IMR-90 (cell line): ENCODE measurements at regions not wholly inside any gene's neighbourhood (a gene's known extent, or its start where the extent isn't known, plus 50 kb on each side); places are given as distances from the start of the nearest gene placed in this dataset.

Experiments
- ATAC-seq: fragments of 200-7000 bp; cut with Tn5 transposase; 2 replicates; pipeline ENCODE4 v1.9.1; 2020; ENCODE audit warnings: low read depth, mild to moderate bottlenecking, moderate library complexity
- BruUV-seq: library from RNA; stranded (reverse); fragments of 400-500 nt; replicated peaks from 2 replicates; lab custom pipeline; 2021; lab: Mats Ljungman, UMichigan
- CTCF ChIA-PET: fragments of 300-600 bp; formaldehyde crosslinking; extraction: SDS; loops from one replicate; lab custom pipeline; 2021; ENCODE audit warnings: antibody characterized with exemption; lab: Yijun Ruan, JAX
- POLR2A ChIA-PET: fragments of 300-600 bp; sonication (Branson Sonifier 250); formaldehyde crosslinking; loops from one replicate; lab custom pipeline; 2022; ENCODE audit warnings: antibody characterized with exemption; ENCODE audit not compliant: unreplicated experiment; lab: Charles Lee
- DNase-seq: peaks from one replicate; pipeline ENCODE4 v3.0.0; 2013
- H2AFZ ChIP-seq: replicated peaks from 2 replicates; pipeline ENCODE3; 2013; ENCODE audit warnings: low read length, mild to moderate bottlenecking; ENCODE audit not compliant: poor library complexity
- H2AK5ac ChIP-seq: 2 replicates; pipeline ENCODE4 v1.6.1; 2013; ENCODE audit warnings: low read depth, low read length, inconsistent platforms
- H2AK9ac ChIP-seq: replicated peaks from 2 replicates; pipeline ENCODE3; 2013; ENCODE audit warnings: mild to moderate bottlenecking, low read depth, low read length, moderate library complexity; ENCODE audit not compliant: poor library complexity
- H2BK120ac ChIP-seq: 2 replicates; pipeline ENCODE4 v1.6.1; 2013; ENCODE audit warnings: low read depth, low read length, inconsistent platforms
- H2BK15ac ChIP-seq: 3 replicates; pipeline ENCODE4 v1.6.1; 2013; ENCODE audit warnings: low read depth, low read length, inconsistent platforms
- H2BK20ac ChIP-seq: 2 replicates; pipeline ENCODE4 v1.6.1; 2013; ENCODE audit warnings: low read depth, mild to moderate bottlenecking, inconsistent platforms, low read length, moderate library complexity
- H2BK5ac ChIP-seq: 2 replicates; pipeline ENCODE4 v1.6.1; 2013; ENCODE audit warnings: mild to moderate bottlenecking, low read depth, low read length, inconsistent platforms; ENCODE audit not compliant: poor library complexity, severe bottlenecking
- H3K14ac ChIP-seq: replicated peaks from 2 replicates; pipeline ENCODE4 v1.6.1; 2013; ENCODE audit warnings: low read depth, low read length, inconsistent platforms
- H3K18ac ChIP-seq: 2 replicates; pipeline ENCODE4 v1.6.1; 2013; ENCODE audit warnings: low read depth, low read length, control low read depth
- H3K23ac ChIP-seq: 2 replicates; pipeline ENCODE4 v1.6.1; 2013; ENCODE audit warnings: low read depth, low read length, inconsistent platforms
- H3K27ac ChIP-seq: 2 replicates; pipeline ENCODE4 v1.5.1; 2013; ENCODE audit warnings: mild to moderate bottlenecking, control low read depth, low read length; ENCODE audit not compliant: insufficient read depth
- H3K27me3 ChIP-seq: 2 replicates; pipeline ENCODE4 v1.6.1; 2013; ENCODE audit warnings: low read length; ENCODE audit not compliant: control insufficient read depth, insufficient read depth
- H3K36me3 ChIP-seq: 2 replicates; pipeline ENCODE4 v1.6.1; 2013; ENCODE audit warnings: low read length, mixed read lengths; ENCODE audit not compliant: control insufficient read depth, insufficient read depth
- H3K4ac ChIP-seq: 2 replicates; pipeline ENCODE4 v1.6.1; 2013; ENCODE audit warnings: low read depth, low read length, inconsistent platforms
- H3K4me1 ChIP-seq: 2 replicates; pipeline ENCODE4 v1.6.1; 2013; ENCODE audit warnings: low read length, mixed read lengths; ENCODE audit not compliant: control insufficient read depth, insufficient read depth
- H3K4me2 ChIP-seq: 2 replicates; pipeline ENCODE4 v1.6.1; 2013; ENCODE audit warnings: low read depth, mild to moderate bottlenecking, control low read depth, low read length, moderate library complexity
- H3K4me3 ChIP-seq: 2 replicates; pipeline ENCODE4 v1.5.1; 2013; ENCODE audit warnings: low read depth, mild to moderate bottlenecking, control low read depth, low read length, moderate library complexity; ENCODE audit not compliant: insufficient read depth
- H3K56ac ChIP-seq: 2 replicates; pipeline ENCODE4 v1.6.1; 2013; ENCODE audit warnings: low read length, inconsistent platforms; ENCODE audit not compliant: insufficient read depth; ENCODE audit errors: extremely low read depth
- H3K79me1 ChIP-seq, 2 experiments: 2 replicates each; pipeline ENCODE4 v1.6.1; 2013; ENCODE audit warnings: low read length in 2 of 2, inconsistent platforms in 1 of 2, low read depth in 1 of 2
- H3K9ac ChIP-seq: 2 replicates; pipeline ENCODE4 v1.6.1; 2013; ENCODE audit warnings: low read depth, low read length, control low read depth
- H3K9me1 ChIP-seq: 2 replicates; pipeline ENCODE4 v1.6.1; 2013; ENCODE audit warnings: low read length, inconsistent platforms; ENCODE audit not compliant: insufficient read depth
- H3K9me3 ChIP-seq: 2 replicates; pipeline ENCODE4 v1.6.1; 2013; ENCODE audit warnings: low read length; ENCODE audit not compliant: control insufficient read depth, insufficient read depth
- H4K20me1 ChIP-seq: 2 replicates; pipeline ENCODE4 v1.6.1; 2013; ENCODE audit warnings: low read length, inconsistent platforms; ENCODE audit not compliant: insufficient read depth
- H4K5ac ChIP-seq: 2 replicates; pipeline ENCODE4 v1.6.1; 2013; ENCODE audit warnings: mild to moderate bottlenecking, low read depth, low read length, control low read depth
- H4K8ac ChIP-seq, 2 experiments: 2 replicates each; pipeline ENCODE4 v1.6.1; 2013; ENCODE audit warnings: low read depth in 2 of 2, low read length in 2 of 2, control low read depth in 1 of 2, inconsistent platforms in 1 of 2
- H4K91ac ChIP-seq: 2 replicates; pipeline ENCODE4 v1.6.1; 2013; ENCODE audit warnings: low read depth, low read length, inconsistent platforms; ENCODE audit not compliant: insufficient read depth
- CEBPB ChIP-seq: IDR thresholded peaks from 2 replicates; pipeline ENCODE4 v1.6.1; 2012; ENCODE audit warnings: low read depth, low read length, improper control_type of control experiment
- CTCF ChIP-seq: conservative IDR thresholded peaks from 2 replicates; pipeline ENCODE4 v1.5.1; 2012; ENCODE audit warnings: mild to moderate bottlenecking, low read depth, low read length, improper control_type of control experiment
- MXI1 ChIP-seq: IDR thresholded peaks from 2 replicates; pipeline ENCODE4 v1.6.1; 2012; ENCODE audit warnings: low read depth, mild to moderate bottlenecking, low read length, moderate library complexity, borderline replicate concordance
- RAD21 ChIP-seq: IDR thresholded peaks from 2 replicates; pipeline ENCODE4 v1.6.1; 2012; ENCODE audit warnings: low read length, improper control_type of control experiment
- SMC3 ChIP-seq: fragments of 150-350 bp; IDR thresholded peaks from 2 replicates; pipeline ENCODE4 v1.6.1; 2016; ENCODE audit warnings: low read depth, mild to moderate bottlenecking, antibody characterized with exemption, low read length, moderate library complexity
- WGBS, 2 experiments: methylation state at CpG; one replicate each; pipeline versions ENCODE4 v1.1.5 to v1.1.7; 2013; ENCODE audit warnings: missing lambda C conversion rate in 2 of 2; ENCODE audit not compliant: insufficient read length in 1 of 2; ENCODE audit errors: extremely low coverage in 2 of 2; 5-methylcytosine and 5-hydroxymethylcytosine counted together
- dilution Hi-C: fragments of 300-500 bp; cut with HindIII; formaldehyde crosslinking; loops from one replicate; pipeline ENCODE4 v1.14.3; 2018; ENCODE audit warnings: low sequenced_read_pairs; ENCODE audit not compliant: unreplicated experiment
- in situ Hi-C: fragments of 300-500 bp; cut with MboI; formaldehyde crosslinking; loops from 3 replicates; pipeline ENCODE4 v1.14.3; 2019; ENCODE audit warnings: low sequenced_read_pairs, inconsistent platforms, mixed read lengths
- intact Hi-C: fragments of 100-400 bp; cut with micrococcal nuclease; formaldehyde crosslinking; loops from 2 replicates; pipeline ENCODE4 v1.10.0; 2022

- Histone ChIP-seq H4K20me1 (no peaks in the 10 kb centered on the region), H2BK120ac (no peak overlapping the region), H2BK20ac (no peak overlapping the region; the same call in 1 of the 2 replicates), H3K4me2 (no peak overlapping the region), H3K36me3 (no peaks in the 10 kb centered on the region), H2AFZ (peak overlapping the region; percentile 29), H3K27ac (no peak overlapping the region), H3K18ac (no peak overlapping the region), H2AK5ac (no peak overlapping the region), H2AK9ac (peak overlapping the region; percentile 70), H4K91ac (no peak overlapping the region), H3K14ac (no peak overlapping the region), H3K79me1 (no peaks in the 10 kb centered on the region), H3K56ac (no peak overlapping the region), H3K9me3 (no peaks in the 10 kb centered on the region), H2BK5ac (no peak overlapping the region), H4K5ac (no peak overlapping the region), H3K4me1 (no peaks in the 10 kb centered on the region), H3K4me3 (no peak overlapping the region), H3K9ac (no peak overlapping the region), H4K8ac (no peak overlapping the region), H3K27me3 (no peaks in the 10 kb centered on the region), H3K23ac (no peak overlapping the region), H3K9me1 (no peaks in the 10 kb centered on the region), H2BK15ac (no peak overlapping the region), H3K4ac (peak overlapping the region; percentile 13; the same call in 1 of the 2 replicates)
- POLR2A ChIA-PET, result no interaction called here
- dilution Hi-C loops, result no loop called here
- in situ Hi-C loops, result no loop called here
- BruUV-seq, result no TSS peak
- TF ChIP-seq CTCF (peak; percentile 31), SMC3 (peak; percentile 40), MXI1 (no peak), CEBPB (no peak), RAD21 (peak; percentile 47)
- intact Hi-C loops, result no loop called here
- CTCF ChIA-PET, result interaction anchor here (0.7 kb wide), 1 partner anchor 23 kb away, joined by 3 read pairs; no protein-coding TSS in a partner anchor
- DNase-seq (peak; percentile 28), ATAC-seq (peak; percentile 37; the same call in 1 of the 2 replicates)
- WGBS, 2 experiments, result 80% methylated on average over 1 of the region's 4 CpGs; no CpG with 5 or more reads in 1 of the 2 experiments
Measured at GRCh38 chr5:8864053-8864452, 681.8 kb downstream of the SEMA5A start.
